GM18511 (cell line): ENCODE measurements at regions not wholly inside any gene's neighbourhood (a gene's known extent, or its start where the extent isn't known, plus 50 kb on each side); places are given as distances from the start of the nearest gene placed in this dataset.
"Not testable (repeated sequence)": the region's sequence is repeated elsewhere in the genome, so short reads cannot be mapped to it uniquely, and the experiment has no call there.

Experiments used
- ATAC-seq: cut with Tn5 transposase; IDR thresholded peaks from one replicate; pipeline ENCODE4 v1.9.1; 2021; ENCODE audit warnings: mild to moderate bottlenecking, moderate library complexity; ENCODE audit not compliant: unreplicated experiment

- no peak for ATAC-seq
Observed at GRCh38 chr6:121544691-121545090, 109.2 kb downstream of the GJA1 start.

- ATAC-seq = no peak
Observed at GRCh38 chr6:121548131-121548530, 112.7 kb downstream of the GJA1 start.

GRCh38 chr6:121549736-121550135, 114.3 kb downstream of the GJA1 start:
- ATAC-seq = no peak

GRCh38 chr6:121550491-121551010, 115.1 kb downstream of the GJA1 start:
- no peak for ATAC-seq

- no peak for ATAC-seq
Observed at GRCh38 chr6:121555201-121555600, 119.8 kb downstream of the GJA1 start.

GRCh38 chr6:121556149-121556548, 120.7 kb downstream of the GJA1 start:
- ATAC-seq = not testable (repeated sequence)

- no peak for ATAC-seq
Observed at GRCh38 chr6:121557146-121557940, 121.9 kb downstream of the GJA1 start.

- no peak for ATAC-seq
Observed at GRCh38 chr6:121559611-121560269, 124.3 kb downstream of the GJA1 start.

GRCh38 chr6:121560476-121560875, 125.0 kb downstream of the GJA1 start:
- no peak for ATAC-seq

- ATAC-seq = no peak
Observed at GRCh38 chr6:121563286-121563685, 127.8 kb downstream of the GJA1 start.

- not testable (repeated sequence) for ATAC-seq
Observed at GRCh38 chr6:121564529-121564928, 129.1 kb downstream of the GJA1 start.

- no peak for ATAC-seq
Observed at GRCh38 chr6:121571455-121571854, 136.0 kb downstream of the GJA1 start.

- ATAC-seq = no peak
Observed at GRCh38 chr6:121573481-121573880, 138.0 kb downstream of the GJA1 start.

GRCh38 chr6:121578216-121578615, 142.8 kb downstream of the GJA1 start:
- no peak for ATAC-seq

- ATAC-seq = no peak
Observed at GRCh38 chr6:121579478-121579877, 144.0 kb downstream of the GJA1 start.

GRCh38 chr6:121581327-121581726, 145.9 kb downstream of the GJA1 start:
- no peak for ATAC-seq

- ATAC-seq = no peak
Observed at GRCh38 chr6:121582262-121582661, 146.8 kb downstream of the GJA1 start.

GRCh38 chr6:121584586-121585369, 149.3 kb downstream of the GJA1 start:
- ATAC-seq = no peak

- ATAC-seq = no peak
Observed at GRCh38 chr6:121590438-121590837, 155.0 kb downstream of the GJA1 start.

GRCh38 chr6:121590916-121591315, 155.5 kb downstream of the GJA1 start:
- ATAC-seq = no peak

GRCh38 chr6:121592261-121592935, 157.0 kb downstream of the GJA1 start:
- ATAC-seq = no peak
